Skeletal muscle tissue (tissue), 3 donors: ENCODE measurements at regions not wholly inside any gene's neighbourhood (a gene's known extent, or its start where the extent isn't known, plus 50 kb on each side); places are given as distances from the start of the nearest gene placed in this dataset.

Source experiments
- H3K27ac ChIP-seq: one replicate; pipeline ENCODE4 v1.7.0; 2013; ENCODE audit warnings: mild to moderate bottlenecking, low read depth, low read length, inconsistent platforms
- H3K27me3 ChIP-seq, 3 donors: one replicate each; pipeline ENCODE4 v1.7.0; 2013; ENCODE audit warnings: low read length in 3 of 3; ENCODE audit not compliant: control insufficient read depth in 3 of 3, insufficient read depth in 3 of 3
- H3K36me3 ChIP-seq, 3 donors: one replicate each; pipeline ENCODE4 v1.7.0; 2013; ENCODE audit warnings: low read length in 3 of 3; ENCODE audit not compliant: control insufficient read depth in 3 of 3, insufficient read depth in 3 of 3
- H3K4me1 ChIP-seq, 3 donors: one replicate each; pipeline ENCODE4 v1.7.0; 2013; ENCODE audit warnings: low read length in 3 of 3, mild to moderate bottlenecking in 3 of 3; ENCODE audit not compliant: control insufficient read depth in 3 of 3, insufficient read depth in 3 of 3
- H3K4me3 ChIP-seq, 3 donors: one replicate each; pipeline ENCODE4 v1.7.0; 2013; ENCODE audit warnings: low read length in 3 of 3
- H3K9ac ChIP-seq, 3 donors: one replicate each; pipeline ENCODE4 v1.7.0; 2013; ENCODE audit warnings: low read length in 3 of 3, mild to moderate bottlenecking in 3 of 3, moderate library complexity in 2 of 3, low read depth in 1 of 3
- H3K9me3 ChIP-seq, 3 donors: one replicate each; pipeline ENCODE4 v1.7.0; 2013; ENCODE audit warnings: low read length in 3 of 3; ENCODE audit not compliant: control insufficient read depth in 3 of 3
- donor health status: Osteomylitis.

DNA sequence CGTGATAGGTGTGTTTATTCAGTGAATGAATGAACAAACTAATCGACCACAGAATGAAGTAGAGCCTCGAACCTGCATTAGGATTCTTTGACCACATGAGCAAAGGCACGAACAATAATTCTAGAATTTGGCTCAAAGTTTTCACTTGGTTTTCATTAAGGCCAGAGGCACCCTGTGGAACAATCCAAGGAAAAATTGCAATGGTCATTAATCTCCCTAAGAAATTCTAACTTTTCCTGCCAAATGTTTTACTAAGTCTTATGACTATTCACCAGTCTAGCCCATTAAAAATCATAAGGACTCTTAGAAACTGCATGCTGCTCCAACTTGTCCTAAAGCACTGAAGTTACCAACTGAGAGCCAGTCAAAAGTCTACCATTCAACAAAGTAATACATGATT is 271.7 kb downstream of the EFNB2 start:
- Histone ChIP-seq H3K4me3 (no peak overlapping the region), H3K36me3 (no peaks in the 10 kb centered on the region), H3K4me1 (no peaks in the 10 kb centered on the region), H3K9me3 (peaks cover 0 to 5% (median 2%) of the 10 kb centered on the region in 3 donors), H3K9ac (no peak overlapping the region), H3K27me3 (no peaks in the 10 kb centered on the region), H3K27ac (no peak overlapping the region)

DNA sequence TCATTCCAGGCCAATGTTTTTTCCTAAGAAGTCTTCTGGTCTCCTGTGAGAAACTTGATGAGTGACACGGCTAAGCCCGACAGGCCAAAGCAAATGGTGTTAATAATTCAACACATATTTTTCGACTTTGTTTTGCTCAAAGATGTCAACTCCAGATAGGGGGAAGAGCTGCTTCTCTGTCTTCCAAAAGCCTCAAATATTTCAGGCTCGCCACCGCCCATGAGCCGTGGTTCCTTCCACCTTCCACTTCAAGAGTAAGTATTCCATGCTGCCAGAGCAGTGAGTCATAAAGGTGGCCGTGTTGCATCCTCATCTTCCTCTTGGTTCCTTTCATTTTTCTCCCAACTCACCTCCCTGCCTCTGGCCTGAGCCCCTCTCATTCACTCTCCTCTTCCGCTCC is 272.6 kb downstream of the EFNB2 start:
- no peaks in the 10 kb centered on the region for H3K27me3 ChIP-seq
- H3K27ac ChIP-seq = no peak overlapping the region
- H3K36me3 ChIP-seq = no peaks in the 10 kb centered on the region
- H3K9ac ChIP-seq = no peak overlapping the region
- H3K4me3 ChIP-seq = no peak overlapping the region
- no peaks in the 10 kb centered on the region for H3K4me1 ChIP-seq
- peaks cover 0 to 5% (median 2%) of the 10 kb centered on the region in 3 donors for H3K9me3 ChIP-seq

DNA sequence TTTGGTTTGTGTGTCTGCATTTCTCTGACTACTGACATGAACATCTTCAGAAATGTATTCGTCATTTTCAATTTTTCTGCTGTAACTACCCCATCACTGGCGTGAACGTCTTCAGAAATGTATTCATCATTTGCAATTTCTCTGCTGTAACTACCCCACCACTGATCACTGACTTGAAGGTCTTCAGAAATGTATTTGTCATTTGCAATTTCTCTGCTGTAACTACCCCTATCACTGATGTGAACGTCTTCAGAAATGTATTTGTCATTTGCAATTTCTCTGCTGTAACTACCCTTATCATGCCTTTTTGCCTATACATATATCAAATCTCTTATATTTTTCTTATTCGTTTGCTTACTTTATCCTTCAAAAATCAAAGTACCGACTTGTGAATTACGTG is 274.0 kb downstream of the EFNB2 start:
- Histone ChIP-seq H3K36me3 (no peaks in the 10 kb centered on the region), H3K9me3 (peaks cover 0 to 5% (median 2%) of the 10 kb centered on the region in 3 donors), H3K9ac (no peak overlapping the region)

DNA sequence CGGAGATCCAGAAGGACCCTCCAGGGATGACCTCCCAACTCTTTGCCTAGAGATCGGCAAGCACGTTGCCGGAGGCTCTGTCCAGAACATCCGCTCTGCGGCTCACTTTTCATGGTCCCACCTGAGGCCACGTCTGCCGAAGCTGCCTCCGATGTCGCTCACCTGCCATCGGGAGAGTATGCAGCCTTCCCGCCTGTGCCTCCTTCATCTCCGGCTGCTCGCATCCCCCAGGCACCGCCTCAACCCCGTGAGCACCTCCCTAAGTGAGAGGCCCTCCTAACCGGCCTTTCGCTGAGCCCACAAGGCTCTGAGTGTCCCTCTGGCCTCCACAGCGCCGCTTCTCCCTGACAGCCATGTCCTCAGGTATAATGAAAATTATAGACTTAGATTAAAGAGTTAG is 275.1 kb downstream of the EFNB2 start:
- Histone ChIP-seq H3K9ac (no peak overlapping the region), H3K36me3 (no peaks in the 10 kb centered on the region), H3K9me3 (peaks cover 0 to 5% (median 2%) of the 10 kb centered on the region in 3 donors), H3K4me1 (no peaks in the 10 kb centered on the region), H3K4me3 (no peak overlapping the region), H3K27ac (no peak overlapping the region), H3K27me3 (no peaks in the 10 kb centered on the region)

More for the DNA sequence above, 274.0 kb downstream of the EFNB2 start:
- H3K4me1 ChIP-seq = no peaks in the 10 kb centered on the region
- H3K4me3 ChIP-seq = no peak overlapping the region
- no peaks in the 10 kb centered on the region for H3K27me3 ChIP-seq
- H3K27ac ChIP-seq = no peak overlapping the region

DNA sequence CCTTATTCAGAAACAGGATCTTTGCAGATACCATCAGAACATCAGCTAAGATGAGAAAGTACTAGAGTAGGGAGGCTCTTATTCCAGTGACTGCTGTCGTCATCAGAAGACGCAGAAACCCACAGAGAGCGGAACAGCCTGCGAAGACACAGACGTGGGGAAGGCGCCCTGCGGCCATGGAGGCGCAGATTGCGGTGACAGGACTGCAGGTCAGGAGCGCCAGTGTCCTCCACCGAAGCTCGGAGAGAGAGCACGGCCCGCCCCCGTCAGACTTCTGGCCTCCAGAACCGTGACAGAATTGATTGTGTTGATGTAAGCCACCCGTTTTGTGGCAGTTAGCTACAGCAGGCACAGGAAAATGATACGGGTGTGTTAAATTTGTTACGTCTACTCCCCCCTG is 275.5 kb downstream of the EFNB2 start:
- Histone ChIP-seq H3K27ac (no peak overlapping the region), H3K36me3 (no peaks in the 10 kb centered on the region), H3K4me3 (no peak overlapping the region), H3K9ac (no peak overlapping the region), H3K9me3 (peaks cover 0 to 5% (median 2%) of the 10 kb centered on the region in 3 donors), H3K4me1 (no peaks in the 10 kb centered on the region), H3K27me3 (no peaks in the 10 kb centered on the region)

DNA sequence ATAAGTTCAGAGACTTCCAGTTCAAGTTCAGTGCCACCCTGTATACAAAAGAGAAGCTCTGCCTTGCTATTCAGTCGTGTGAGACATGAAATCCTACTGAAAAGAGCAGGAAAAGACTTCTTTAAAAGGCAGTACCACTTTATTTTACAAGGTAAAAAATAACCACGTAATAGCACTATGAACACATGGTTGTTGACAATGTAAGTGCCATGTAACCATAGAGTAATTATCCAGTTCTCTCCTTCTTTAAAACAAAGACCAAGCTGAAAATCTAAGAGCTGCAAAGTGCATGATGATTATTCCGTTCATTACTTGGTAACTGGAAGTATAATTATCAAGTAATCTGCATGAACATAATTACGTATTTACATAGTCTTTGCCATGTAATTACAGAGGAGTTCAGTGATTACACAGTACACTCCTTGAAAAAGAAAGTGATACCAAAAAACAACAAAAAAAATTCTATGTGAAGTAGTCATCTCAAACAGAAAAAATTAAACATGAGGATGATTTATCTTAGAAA is 288.7 kb downstream of the EFNB2 start:
- H3K36me3 ChIP-seq = no peaks in the 10 kb centered on the region
- H3K9ac ChIP-seq = no peak overlapping the region
- H3K9me3 ChIP-seq = no peaks in the 10 kb centered on the region
- H3K27ac ChIP-seq = no peak overlapping the region
- no peak overlapping the region for H3K4me3 ChIP-seq
- no peaks in the 10 kb centered on the region for H3K4me1 ChIP-seq
- no peaks in the 10 kb centered on the region for H3K27me3 ChIP-seq

DNA sequence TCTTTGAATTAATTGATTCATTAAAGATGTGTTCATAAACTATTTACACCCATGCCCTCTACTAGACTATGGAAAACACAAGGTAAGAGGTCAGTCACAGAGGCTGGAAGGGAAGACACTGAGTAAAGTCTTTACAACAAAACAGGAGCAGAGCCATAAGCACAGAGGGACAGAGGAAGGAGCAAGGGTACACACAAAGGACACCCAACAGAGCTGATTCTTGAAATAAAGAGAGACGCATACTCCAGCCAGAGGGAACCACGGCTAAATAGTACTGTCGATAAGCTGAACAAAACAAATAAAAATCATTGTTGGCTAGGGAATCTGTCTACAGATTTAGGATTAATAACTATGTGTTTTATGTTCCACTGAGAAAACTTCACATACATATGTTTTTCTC is 289.2 kb downstream of the EFNB2 start:
- no peak overlapping the region for H3K4me3 ChIP-seq
- H3K27me3 ChIP-seq = no peaks in the 10 kb centered on the region
- H3K27ac ChIP-seq = no peak overlapping the region
- no peaks in the 10 kb centered on the region for H3K4me1 ChIP-seq
- no peaks in the 10 kb centered on the region for H3K36me3 ChIP-seq
- H3K9me3 ChIP-seq = no peaks in the 10 kb centered on the region
- no peak overlapping the region for H3K9ac ChIP-seq

DNA sequence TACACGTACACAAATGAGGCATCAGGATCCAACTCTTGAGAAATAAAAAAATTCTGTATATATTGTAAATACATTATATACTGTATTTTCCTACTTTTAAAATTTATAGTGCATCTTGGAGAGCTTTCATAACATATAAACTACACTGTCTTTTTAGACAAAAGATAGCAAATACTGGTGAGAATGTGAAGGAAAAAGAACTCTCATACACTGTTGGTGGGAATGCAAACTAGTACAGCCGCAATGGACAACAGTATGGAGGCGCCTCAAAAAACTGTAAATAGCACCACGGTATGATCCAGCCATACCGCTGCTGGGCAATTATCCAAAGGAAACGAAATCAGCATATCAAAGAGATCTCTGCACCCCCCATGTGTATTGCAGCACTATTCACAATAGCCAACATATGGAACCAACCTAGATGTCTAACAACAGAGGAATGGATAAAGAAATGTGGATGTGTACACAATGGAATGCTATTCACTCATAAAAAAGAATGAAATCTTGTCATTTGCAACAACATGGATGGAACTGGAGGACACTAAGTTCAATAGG is 292.4 kb downstream of the EFNB2 start:
- Histone ChIP-seq H3K4me3 (no peak overlapping the region), H3K27ac (no peak overlapping the region), H3K9ac (no peak overlapping the region), H3K27me3 (no peaks in the 10 kb centered on the region), H3K36me3 (no peaks in the 10 kb centered on the region), H3K4me1 (no peaks in the 10 kb centered on the region), H3K9me3 (no peaks in the 10 kb centered on the region)

DNA sequence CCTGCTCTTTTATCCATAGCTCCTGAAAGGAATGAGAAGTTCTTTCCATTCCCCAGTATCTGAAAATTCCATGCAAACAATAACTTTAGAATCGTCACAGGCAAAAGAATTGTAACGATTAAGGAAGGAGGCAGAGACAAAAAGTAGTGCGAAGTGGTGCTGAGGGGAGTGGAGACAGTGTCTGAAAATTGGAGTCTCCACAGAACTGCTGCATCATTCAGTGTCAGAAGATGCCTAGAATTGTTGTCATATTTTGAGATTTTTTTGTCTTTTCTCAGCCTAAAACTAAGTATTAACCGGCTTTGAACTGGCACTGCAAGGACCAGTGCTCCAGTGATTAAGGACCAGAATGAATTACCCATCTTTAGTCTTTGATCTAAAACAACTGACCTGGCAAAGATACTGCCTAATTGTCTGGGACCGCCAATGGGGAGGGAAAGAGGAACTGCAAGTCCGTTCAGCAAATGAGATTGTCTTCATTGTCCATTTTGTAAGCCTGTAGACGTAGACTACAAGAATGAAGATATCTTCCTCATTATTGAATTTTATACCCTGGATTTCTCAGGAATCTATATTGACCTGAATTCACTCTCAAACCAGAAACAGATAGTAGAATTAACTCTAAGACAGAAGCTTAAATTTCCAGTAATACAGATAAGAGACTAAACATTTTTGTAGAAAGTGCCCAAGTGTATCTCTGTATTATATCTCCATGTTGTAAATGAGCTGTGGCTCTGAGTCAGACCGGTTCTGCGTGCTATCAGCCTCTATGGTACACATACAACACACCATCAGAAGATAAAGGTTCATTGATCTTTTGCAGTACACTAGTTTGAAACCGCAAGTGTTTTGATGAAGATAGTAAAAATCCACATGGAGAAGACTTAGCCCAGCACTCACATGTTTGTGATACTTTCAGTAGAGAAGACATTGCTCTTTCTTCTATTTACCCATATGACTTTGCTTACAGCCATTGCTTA is 293.2 kb downstream of the EFNB2 start:
- Histone ChIP-seq H3K36me3 (no peaks in the 10 kb centered on the region), H3K27me3 (no peaks in the 10 kb centered on the region), H3K27ac (no peak overlapping the region)

DNA sequence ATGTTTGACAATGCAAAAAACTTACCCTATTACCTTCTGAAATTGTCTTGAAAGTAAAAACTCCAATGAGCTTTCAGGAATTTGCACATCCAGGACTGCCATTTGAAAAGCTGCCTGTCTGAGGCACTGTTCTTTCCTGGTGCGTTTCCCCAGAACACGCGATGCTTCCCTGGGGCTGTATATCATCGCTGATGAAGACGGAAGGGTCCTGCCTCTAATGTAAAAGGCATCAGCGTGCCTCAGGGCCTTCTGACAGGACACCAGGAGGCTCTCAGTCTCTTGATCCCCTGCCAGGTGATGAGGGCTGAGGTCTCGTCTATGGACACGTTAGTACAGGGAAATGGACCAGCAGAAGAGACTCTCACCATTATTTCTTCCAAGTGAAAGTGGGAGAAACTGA is 296.8 kb downstream of the EFNB2 start:
- Histone ChIP-seq H3K4me3 (no peak overlapping the region), H3K27me3 (no peaks in the 10 kb centered on the region), H3K27ac (no peak overlapping the region), H3K9me3 (no peaks in the 10 kb centered on the region), H3K4me1 (no peaks in the 10 kb centered on the region), H3K9ac (no peak overlapping the region), H3K36me3 (no peaks in the 10 kb centered on the region)

More for the DNA sequence above, 293.2 kb downstream of the EFNB2 start:
- H3K4me1 ChIP-seq = no peaks in the 10 kb centered on the region
- H3K9ac ChIP-seq = no peak overlapping the region
- H3K4me3 ChIP-seq = no peak overlapping the region
- H3K9me3 ChIP-seq = no peaks in the 10 kb centered on the region
